AG10803 (cell line): ENCODE measurements at regions not wholly inside any gene's neighbourhood (a gene's known extent, or its start where the extent isn't known, plus 50 kb on each side); places are given as distances from the start of the nearest gene placed in this dataset.

Experiments
- DNase-seq: peaks from one replicate; pipeline ENCODE4 v3.0.0; 2010; ENCODE audit warnings: low read depth
- H3K4me3 ChIP-seq: 2 replicates; pipeline ENCODE4 v1.5.1; 2011; ENCODE audit warnings: mild to moderate bottlenecking, low read length, control low read depth
- TF ChIP-seq, protein P1 (sequence below): conservative IDR thresholded peaks from 2 replicates; pipeline ENCODE4 v1.5.1; 2011; ENCODE audit warnings: mild to moderate bottlenecking, low read length, control low read depth, inconsistent platforms

DNA sequence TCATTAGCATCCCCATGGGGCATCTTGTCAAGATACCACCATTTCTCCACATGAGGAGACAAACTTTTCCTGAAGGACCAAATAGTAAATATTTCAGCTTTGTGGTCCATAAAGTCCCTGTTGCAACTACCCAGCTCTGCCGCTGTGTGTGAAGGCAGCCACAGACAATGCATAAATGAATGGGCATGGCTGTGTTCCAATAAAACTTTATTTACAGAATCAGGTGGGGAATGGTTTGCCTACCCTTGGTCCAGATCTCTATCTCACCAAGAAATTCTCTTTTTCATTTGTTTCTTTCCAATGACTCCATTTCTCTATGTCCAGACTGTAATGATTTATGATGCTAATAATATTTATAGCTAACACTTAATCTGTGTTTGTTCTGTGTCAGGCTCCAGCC lies 409.3 kb upstream of the TBX3 start:
- no peak for DNase-seq
- H3K4me3 ChIP-seq: no peak overlapping the region
- TF ChIP-seq, protein P1, sequence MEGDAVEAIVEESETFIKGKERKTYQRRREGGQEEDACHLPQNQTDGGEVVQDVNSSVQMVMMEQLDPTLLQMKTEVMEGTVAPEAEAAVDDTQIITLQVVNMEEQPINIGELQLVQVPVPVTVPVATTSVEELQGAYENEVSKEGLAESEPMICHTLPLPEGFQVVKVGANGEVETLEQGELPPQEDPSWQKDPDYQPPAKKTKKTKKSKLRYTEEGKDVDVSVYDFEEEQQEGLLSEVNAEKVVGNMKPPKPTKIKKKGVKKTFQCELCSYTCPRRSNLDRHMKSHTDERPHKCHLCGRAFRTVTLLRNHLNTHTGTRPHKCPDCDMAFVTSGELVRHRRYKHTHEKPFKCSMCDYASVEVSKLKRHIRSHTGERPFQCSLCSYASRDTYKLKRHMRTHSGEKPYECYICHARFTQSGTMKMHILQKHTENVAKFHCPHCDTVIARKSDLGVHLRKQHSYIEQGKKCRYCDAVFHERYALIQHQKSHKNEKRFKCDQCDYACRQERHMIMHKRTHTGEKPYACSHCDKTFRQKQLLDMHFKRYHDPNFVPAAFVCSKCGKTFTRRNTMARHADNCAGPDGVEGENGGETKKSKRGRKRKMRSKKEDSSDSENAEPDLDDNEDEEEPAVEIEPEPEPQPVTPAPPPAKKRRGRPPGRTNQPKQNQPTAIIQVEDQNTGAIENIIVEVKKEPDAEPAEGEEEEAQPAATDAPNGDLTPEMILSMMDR: no peak

DNA sequence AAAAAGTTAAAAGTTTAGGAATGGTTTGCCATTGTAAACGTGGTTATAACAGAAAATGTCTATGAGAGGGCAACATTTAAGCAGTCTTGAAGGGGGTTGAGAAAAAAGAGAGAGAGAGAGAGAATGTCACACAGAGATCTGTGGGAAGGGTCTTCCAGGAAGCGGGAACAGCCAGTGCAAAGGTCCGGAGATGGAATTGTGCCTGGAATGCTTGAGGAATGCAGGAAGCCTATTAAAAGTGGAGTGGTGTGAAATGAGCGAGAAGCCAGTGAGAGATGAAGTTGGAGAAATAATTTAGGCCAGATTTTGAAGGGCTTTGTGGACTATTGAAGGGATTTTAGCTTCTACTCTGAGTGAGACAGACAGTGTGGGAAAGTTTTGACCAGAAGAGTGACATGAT lies 406.8 kb upstream of the TBX3 start:
- TF ChIP-seq, protein P1: no peak
- H3K4me3 ChIP-seq: no peak overlapping the region
- DNase-seq: no peak

DNA sequence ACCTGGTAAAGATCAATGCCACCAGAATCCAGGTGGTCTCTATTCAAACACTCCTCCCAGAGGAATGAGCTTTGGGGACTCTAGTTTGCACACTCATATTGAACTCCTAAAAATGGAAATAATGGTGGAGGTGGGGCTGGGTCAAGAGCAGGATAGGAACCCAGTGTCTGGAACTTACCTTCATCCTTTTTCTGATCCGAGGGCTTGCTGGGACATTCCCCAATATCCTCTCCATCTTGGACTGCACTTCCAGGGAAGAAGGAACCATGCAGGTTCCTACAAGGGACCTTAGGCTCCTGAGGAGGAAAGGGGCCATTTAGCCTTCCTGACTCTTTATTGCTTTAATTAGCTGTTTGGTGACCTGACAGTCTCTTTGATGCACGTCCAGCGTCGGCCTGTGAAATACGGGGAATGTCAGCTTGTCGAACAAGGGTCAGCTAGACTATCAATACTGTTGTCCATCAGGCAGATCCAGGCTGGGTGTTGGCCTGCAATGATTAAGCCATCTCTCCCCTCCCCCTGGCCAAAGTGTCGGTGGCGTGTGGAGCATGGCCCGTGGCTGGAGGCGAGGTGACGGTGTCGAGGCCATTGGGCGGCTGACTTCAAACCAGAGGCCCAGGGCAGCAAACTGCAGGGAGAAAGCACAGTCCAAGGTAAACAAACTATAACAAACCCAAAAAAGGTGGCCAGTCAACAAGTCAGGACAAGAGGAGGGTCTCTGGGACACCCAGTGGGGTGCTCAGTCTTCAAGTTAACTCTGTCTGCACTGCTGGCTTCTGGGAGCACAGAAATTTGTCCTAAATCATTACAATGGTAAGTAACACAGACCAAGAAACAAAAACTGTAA lies 405.2 kb upstream of the TBX3 start:
- TF ChIP-seq, protein P1: no peak

DNA sequence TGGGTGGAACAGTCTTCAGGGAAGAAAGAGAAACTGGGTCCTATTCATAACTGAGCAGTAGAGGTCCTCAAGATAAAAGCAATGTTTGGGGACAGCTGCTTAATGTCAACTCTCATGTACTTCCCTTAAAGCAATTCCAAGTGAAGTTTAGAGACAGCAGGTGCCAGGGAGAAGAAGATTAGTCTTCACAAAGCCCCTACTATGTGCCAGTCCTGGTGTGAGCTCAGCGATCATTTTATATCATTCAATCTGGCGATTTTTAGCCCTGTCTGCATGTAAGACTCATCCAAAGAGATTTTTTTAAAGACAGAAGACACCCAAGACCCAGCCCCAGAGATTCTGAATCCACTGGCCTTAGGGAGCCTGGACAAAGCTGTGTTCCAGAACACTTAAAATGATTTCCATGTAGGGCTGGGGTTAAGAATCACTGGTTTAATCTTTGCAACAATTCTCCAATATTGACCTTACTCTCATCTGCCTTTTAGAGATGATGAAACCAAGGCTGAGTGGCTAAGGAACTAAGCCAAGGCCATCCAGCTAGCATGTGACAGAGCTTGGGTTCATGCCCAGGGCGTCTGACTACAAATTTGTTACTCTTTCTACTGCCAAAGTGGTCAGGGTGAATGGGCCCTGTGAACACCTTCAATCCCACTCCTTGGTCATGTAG lies 404.5 kb upstream of the TBX3 start:
- H3K4me3 ChIP-seq: no peak overlapping the region
- peak; percentile 25 for DNase-seq
- TF ChIP-seq, protein P1: no peak

More for the DNA sequence above, 405.2 kb upstream of the TBX3 start:
- DNase-seq: no peak
- H3K4me3 ChIP-seq: no peak overlapping the region

DNA sequence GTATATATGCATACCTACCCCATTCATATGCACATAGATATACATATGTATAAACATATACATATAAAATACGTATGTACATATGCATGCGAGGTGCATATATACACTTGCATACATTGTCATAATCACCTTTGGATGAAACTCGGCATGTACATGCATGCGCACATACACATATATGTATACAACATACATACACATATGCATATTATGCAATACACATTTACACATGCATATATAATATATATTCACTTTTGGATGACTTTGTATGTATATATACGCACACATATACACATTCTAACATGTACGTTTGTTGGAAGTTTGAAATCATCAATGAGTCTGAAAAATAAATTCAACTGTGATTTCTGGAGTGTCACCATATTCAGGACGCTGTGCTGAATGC lies 401.6 kb upstream of the TBX3 start:
- no peak for DNase-seq
- TF ChIP-seq, protein P1: no peak
- H3K4me3 ChIP-seq: no peak overlapping the region

DNA sequence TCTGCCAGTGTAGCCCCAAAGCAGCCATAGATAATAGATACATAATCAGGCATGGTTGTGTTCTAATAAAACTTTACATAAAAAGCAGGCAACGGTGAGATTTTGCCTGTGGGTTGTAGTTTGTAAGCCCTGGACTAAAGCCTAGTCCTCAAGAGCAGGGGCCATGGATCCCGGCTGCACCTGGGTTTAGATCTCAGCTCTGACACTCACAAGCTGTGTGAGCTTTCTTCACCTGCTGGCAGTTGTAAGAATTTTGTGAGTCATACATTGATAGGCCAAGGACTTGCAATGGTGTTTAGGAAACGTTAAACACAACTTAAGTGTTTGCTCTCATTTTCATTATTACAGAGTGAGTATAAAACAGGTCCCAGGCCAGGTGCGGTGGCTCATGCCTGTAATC lies 395.8 kb upstream of the TBX3 start:
- TF ChIP-seq, protein P1: no peak
- no peak overlapping the region for H3K4me3 ChIP-seq
- no peak for DNase-seq

DNA sequence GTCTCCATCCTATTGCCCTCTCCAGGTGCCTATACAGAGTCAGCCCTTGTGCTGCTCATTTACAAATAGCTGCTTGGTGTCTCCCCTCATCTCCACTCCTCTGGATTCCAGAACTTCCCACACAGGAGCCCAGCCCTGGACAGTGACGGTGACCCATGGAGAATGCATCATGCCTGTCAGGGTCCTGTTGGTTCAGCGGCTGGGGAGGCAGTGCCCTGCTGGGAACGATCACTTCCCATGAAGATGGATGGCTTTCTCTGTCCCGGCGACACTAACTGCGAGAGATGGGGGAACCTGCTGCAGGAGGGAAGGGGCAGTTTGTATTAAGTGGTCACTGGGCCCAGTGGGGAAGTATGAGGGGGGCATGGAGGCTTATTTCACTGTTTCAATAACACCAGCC lies 395.0 kb upstream of the TBX3 start:
- no peak for DNase-seq
- TF ChIP-seq, protein P1: no peak
- H3K4me3 ChIP-seq: no peak overlapping the region
